ENCODE measurements at regions not wholly inside any gene's neighbourhood (a gene's known extent, or its start where the extent isn't known, plus 50 kb on each side); places are given as distances from the start of the nearest gene placed in this dataset.
A peak's percentile ranks its signal among the peaks of the same experiment; 100 is the strongest.

GRCh38 chr16:85293904-85294642, 181.8 kb upstream of the CIBAR2 start:
- Histone ChIP-seq H3K4me3 (ENCODE audit: low read depth, low read length) (no peak overlapping the region), H3K27me3 (replicated peaks) (no peaks in the 10 kb centered on the region), H3K27ac (no peak overlapping the region), H3K36me3 (replicated peaks) (no peaks in the 10 kb centered on the region)
- DNase-seq, result no peak
- in situ Hi-C loops (cut with HindIII; ENCODE audit: low pct_ligation_motif_present, low sequenced_read_pairs), result no loop called here
- TF ChIP-seq CTCF (IDR thresholded peaks at IDR 0.05; ENCODE audit: low read depth, low read length, missing control alignments), result no peak

DNA sequence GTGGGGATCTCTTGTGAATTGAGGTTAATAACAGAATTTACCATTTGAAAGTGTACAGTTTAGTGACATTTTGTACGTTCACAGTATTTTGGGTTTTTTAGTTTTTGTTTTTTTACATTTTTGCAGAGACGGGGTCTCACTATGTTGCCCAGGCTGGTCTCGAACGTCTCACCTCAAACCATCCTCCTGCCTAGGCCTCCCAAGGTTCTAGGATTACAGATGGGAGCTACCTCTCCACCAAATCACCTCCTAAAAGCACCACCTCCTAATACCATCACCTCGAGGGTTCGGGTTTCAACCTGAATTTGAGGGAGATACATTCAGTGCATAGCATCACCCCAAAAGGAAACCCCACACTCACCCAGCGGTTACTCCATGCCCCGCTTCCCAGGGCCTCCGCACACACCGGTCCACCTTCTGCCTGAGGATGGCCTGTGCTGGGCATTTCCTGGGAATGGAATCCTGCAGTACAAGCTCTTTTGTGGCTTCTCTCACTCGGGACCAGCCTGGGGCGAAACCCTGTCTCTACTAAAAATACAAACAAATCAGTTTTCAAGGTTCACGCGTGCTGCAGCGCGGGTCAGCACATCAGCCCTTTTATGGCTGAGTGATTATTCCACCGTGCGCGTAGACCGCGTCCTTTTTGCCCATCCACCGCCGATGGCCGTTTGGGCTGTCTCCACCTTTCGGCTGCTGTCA, 182.7 kb upstream of the CIBAR2 start:
- TF ChIP-seq CTCF (IDR thresholded peaks at IDR 0.05; ENCODE audit: low read depth, low read length, missing control alignments), result no peak
- H3K27ac ChIP-seq, result no peak overlapping the region
- no peaks in the 10 kb centered on the region for H3K36me3 ChIP-seq (replicated peaks)
- no peak overlapping the region for H3K4me3 ChIP-seq (ENCODE audit: low read depth, low read length)
- in situ Hi-C loops (cut with HindIII; ENCODE audit: low pct_ligation_motif_present, low sequenced_read_pairs), result no loop called here
- no peak for DNase-seq
- no peaks in the 10 kb centered on the region for H3K27me3 ChIP-seq (replicated peaks)

DNA sequence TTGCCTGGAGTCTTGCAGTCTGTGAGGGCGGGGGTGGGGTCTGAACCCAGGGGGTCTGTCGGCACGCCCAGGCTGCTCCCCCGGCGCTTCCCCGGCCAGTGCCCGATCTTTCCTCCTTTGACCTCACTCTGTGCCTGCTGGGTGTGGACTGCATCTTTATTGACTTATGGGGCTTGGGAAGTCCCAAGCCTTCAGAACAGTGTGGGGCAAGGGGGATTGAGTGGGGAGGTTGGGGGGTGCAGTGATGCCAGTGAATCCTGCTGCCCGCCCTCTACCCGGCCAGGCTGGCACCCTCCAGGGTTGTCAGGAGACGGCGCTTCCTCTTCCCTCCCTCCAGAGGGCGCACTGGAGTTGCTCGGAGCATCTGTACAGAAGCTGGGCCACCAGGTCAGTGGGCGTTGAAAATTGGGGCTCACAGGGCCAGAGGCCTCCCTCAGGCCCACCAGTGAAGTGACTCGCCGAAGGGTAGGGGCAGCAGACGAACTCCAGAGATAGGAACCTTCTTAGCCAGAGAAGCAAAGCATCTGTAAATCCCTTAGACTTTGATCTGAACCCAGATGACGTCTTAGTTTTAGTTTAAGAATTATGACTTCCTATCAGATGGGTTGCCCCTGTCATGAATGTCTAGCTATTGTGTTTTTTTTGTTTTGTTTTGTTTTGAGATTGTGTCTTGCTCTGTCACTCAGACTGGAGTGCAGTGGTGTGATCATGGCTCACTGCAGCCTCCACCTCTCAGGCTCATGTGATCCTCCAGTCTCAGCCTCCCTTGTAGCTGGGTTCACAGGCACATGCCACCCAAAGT, 184.8 kb upstream of the CIBAR2 start:
- TF ChIP-seq CTCF (IDR thresholded peaks at IDR 0.05; ENCODE audit: low read depth, low read length, missing control alignments), result peak; percentile 87

GRCh38 chr16:85297881-85298280, 185.6 kb upstream of the CIBAR2 start:
- in situ Hi-C loops (cut with HindIII; ENCODE audit: low pct_ligation_motif_present, low sequenced_read_pairs), result no loop called here

More for the DNA sequence above, 184.8 kb upstream of the CIBAR2 start:
- Histone ChIP-seq H3K36me3 (replicated peaks) (no peaks in the 10 kb centered on the region), H3K4me3 (ENCODE audit: low read depth, low read length) (no peak overlapping the region), H3K27me3 (replicated peaks) (no peaks in the 10 kb centered on the region), H3K27ac (no peak overlapping the region)
- DNase-seq, result no peak
- in situ Hi-C loops (cut with HindIII; ENCODE audit: low pct_ligation_motif_present, low sequenced_read_pairs), result no loop called here

DNA sequence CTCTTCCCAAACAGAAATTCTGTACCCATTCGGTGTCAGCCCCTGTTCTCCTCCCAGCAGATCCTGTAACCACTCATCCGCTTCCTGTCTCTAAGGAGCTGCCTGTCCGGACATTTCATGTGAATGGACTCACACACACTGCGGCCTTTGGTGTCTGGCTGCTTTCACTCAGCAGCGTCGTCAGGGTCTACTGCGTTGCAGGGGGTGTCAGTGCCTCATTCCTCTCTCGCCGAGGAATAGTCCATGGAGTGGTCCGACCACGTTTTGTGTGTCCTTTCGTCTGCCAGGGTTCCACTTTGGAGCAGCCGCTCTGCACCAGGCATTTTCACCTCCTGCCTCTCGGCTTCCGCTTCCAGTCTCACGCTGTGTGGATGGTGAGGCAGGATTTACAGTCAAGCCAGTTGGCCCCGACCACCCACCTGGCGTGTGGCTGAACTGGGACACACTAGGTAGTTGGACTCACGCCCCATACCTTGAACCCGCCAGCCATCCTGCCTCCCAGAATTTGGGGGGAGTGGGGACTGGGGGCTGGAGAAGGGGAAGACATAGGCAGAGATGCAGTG, 188.2 kb upstream of the CIBAR2 start:
- H3K27me3 ChIP-seq (replicated peaks), result no peaks in the 10 kb centered on the region
- no peaks in the 10 kb centered on the region for H3K36me3 ChIP-seq (replicated peaks)
- no peak overlapping the region for H3K27ac ChIP-seq
- no peak for TF ChIP-seq CTCF (IDR thresholded peaks at IDR 0.05; ENCODE audit: low read depth, low read length, missing control alignments)
- no peak overlapping the region for H3K4me3 ChIP-seq (ENCODE audit: low read depth, low read length)
- in situ Hi-C loops (cut with HindIII; ENCODE audit: low pct_ligation_motif_present, low sequenced_read_pairs), result no loop called here
- DNase-seq, result no peak

More at GRCh38 chr16:85297881-85298280, 185.6 kb upstream of the CIBAR2 start:
- DNase-seq, result no peak
- TF ChIP-seq CTCF (IDR thresholded peaks at IDR 0.05; ENCODE audit: low read depth, low read length, missing control alignments), result no peak
- H3K4me3 ChIP-seq (ENCODE audit: low read depth, low read length), result no peak overlapping the region
- no peak overlapping the region for H3K27ac ChIP-seq
- H3K27me3 ChIP-seq (replicated peaks), result no peaks in the 10 kb centered on the region
- no peaks in the 10 kb centered on the region for H3K36me3 ChIP-seq (replicated peaks)
